Activated effector memory CD4-positive, alpha-beta T cell treated with Interleukin-2 at 50 U/mL for 16 hours (primary cell): ENCODE measurements at regions not wholly inside any gene's neighbourhood (a gene's known extent, or its start where the extent isn't known, plus 50 kb on each side); places are given as distances from the start of the nearest gene placed in this dataset.
"Not testable (repeated sequence)": the region's sequence is repeated elsewhere in the genome, so short reads cannot be mapped to it uniquely, and the experiment has no call there.

Source experiments
- DNase-seq: peaks from one replicate; pipeline ENCODE4 v3.0.0-alpha.2; 2020

DNA sequence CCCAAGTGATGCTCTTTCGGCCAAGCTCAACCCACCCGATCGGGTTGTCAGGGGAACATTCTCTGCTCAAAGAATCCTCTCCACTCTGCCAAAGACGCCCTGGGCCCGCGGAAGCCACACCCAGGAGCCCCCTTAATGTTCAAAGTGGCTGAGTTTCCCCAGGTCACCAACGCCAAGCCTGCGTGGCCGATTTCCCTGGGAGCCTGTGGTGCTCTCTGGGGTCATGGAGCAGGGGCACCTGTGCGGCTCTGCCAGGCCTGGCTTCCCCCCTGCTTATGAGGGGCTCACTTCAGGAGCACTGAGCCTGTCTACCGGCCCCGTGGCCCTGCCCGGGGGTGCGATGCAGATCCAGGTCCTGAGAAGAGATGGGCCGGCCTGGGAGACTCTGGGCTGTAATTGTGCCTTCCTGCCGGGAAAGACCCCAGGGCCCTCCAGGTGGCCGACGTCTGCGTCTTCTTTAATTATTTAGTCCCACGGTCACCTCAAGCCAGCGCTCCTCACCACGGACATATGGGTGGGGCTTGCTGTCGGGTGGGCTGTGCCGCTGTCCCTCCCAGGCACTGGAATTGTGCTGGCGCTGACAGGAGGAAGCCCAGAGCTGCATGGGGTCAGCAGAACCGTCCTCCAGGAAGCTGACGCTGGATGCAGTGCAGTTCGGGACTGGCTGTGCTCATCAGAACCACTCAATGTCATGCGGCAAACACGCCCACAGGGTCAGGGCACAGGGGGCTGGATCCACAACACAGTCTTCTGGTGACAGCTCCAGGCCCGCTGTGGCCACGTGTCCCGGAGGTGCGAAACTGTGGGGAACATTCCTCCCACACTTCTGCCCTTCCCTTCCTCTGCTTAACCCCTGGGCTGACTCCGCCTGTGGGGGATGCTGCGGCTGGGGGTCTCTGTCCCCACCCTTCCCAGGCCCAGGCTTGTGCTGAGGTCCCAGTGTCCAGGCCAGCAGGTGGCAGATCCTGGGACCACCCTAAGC lies 267.6 kb upstream of the SFSWAP start:
- DNase-seq: no peak

DNA sequence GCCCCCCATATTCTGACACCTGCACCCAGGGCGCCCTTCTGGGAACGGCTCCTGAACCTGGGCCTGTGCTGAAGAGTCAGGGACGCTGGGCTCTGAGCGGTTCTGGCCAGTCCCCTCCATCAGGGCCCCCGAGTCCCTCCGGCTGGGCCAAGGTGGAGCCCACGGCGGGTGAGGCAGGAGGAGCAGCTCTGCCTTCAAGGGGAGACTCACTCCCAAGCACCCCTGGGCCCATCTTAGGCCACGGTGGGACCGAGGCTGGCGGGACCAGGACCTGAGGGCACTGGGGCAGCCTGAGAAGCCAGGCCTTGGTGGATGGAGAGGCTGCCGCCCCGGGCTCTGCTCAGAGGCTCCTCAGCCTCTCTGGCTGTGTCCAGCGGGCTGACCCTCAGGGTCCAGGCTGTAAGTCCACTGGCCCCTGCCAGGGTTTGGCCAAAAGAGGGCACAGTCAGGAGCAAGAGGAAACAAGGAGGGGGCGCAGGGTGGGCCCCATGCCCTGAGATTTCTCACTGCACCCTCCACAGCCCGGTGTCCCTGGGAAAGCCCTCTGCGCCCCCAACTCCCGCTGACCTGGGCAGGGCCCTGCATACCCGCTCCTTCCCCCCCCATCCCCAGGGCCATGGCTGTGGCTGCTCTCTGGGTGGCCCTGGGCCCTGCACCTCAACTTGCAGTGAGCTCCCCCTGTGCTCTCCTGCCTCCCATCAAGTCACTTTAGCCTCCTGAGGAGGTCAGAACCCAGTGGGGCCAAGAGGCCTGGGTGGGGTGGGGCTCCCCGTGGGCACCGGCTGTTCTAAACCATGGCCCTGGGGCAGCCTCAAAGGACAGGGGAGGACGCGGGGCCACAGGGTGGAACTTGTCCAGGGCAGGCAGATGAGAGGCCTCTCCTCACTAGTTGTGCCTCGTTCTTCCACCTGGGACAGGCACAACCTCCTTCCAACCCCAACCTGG lies 266.4 kb upstream of the SFSWAP start:
- no peak for DNase-seq

- DNase-seq: no peak
Measured at GRCh38 chr12:131445184-131445774, 265.6 kb upstream of the SFSWAP start.

DNA sequence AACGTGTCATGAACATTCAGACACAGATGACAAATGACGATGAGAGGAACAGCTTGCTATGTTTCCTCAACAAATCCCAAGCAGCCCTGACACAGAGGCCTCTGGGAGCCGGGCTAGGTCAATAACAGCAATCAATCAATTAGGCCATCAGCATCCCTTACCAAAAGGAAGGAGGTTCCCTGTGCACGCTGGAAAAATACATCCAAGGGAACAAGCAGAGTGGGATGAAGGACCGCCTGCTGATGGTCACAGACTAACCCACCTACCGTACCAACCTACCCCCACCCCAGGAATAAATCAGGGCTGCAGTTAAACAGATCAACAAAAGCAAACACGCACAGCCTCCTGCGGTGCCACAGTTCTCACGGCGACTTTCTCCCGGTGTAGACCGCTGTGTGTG lies 265.1 kb upstream of the SFSWAP start:
- DNase-seq: no peak

DNA sequence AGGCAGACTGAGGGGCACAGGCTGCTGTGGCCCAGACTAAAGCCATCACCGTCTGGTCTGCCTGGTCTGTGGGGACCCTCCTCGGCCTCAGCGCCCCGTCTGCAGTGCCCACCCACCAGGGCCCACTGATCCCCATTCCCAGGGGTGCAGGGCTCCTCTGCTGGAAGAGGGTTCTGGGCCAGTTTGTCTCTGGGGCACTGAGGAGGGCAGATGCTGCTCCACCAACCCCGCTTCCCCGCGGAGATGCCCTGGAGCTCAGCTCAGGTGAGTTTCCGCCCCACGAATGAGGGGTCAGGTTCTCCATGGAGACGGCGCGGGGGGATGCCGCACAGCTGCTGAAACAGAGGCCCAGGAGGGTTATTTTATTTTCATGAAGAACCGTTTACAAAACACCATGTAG lies 263.3 kb upstream of the SFSWAP start:
- DNase-seq: not testable (repeated sequence)

DNA sequence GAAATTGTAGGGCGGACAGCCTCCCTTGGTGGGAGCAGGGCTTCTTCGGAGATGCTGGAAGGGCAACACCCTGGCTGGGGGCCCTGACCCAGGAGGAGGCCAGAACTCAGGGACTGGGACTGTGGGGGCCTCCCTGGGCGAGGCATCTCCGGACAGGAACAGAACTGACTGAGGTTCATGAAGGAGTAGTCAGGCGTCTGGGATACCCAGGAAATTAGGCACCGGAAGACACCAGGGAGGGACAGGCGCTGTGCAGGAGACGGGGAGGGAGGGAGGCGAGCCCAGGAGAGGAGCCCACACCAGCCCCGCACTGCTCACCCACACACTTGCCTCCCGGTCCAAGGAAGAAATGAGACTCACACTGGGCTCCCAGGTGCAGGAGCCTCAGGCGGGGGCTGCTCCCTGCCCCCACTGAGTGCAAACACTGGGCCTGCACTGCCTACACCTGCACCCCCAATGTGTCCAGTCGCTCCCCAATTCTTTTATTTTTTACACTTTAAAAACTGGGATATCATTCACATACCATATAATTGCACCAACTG lies 262.6 kb upstream of the SFSWAP start:
- DNase-seq: no peak

- DNase-seq: no peak
Measured at GRCh38 chr12:131449027-131449426, 261.9 kb upstream of the SFSWAP start.

DNA sequence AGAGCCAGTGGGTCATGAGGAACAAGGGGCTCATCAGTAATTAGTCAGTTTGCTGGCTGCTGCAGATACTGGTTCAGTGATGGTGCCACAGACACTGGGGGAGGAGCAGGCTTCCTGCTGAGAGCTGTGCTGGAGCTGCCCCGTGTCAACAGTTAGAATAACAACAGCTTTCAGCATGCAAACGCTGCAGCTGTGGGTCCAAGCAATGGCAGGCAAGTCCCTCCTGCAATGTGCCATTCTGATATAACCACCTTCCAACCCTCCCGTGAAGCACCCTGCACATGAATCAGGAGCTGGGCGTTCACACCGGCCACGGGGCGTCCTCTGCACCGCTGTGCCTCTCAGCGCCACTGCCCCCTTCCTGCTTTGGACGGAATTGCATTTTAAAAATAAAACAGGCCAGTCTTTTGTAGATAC lies 258.4 kb upstream of the SFSWAP start:
- no peak for DNase-seq

DNA sequence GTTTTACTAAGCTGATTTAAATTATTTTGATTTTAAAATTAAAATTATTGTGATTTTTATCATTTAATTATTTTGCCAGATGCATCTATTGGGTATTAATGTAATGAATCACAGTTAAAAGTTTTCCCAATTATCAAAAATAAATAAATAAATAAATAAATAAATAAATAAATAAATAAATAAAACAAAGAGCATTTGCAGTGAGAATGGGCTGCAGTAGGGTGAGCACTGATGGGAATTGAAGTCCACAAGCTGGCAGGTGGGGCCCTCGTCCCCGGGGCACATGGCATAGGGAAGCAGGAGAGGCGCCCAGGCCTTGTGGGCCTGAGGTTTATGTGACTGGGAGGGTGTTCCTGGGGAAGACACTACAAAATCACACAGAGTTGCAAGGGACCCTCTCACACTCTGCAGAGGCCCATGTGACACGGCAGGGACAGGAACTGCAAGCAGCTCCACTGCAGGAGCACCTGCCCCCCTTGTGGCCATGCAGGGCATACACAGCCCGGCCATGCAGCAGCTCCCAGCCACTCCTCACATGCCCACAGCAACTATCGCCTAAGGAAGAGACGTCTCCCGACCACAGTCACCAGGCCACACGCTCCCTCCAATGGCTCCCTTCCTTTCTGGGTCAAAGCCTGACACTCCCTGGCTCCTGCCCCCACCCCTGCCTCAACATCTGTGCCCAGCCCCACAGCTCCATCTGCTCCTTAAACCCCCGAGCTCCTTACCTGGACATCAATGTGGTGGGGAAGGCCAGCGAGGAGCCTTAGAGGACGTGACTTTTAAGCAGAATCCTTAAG lies 256.3 kb upstream of the SFSWAP start:
- no peak for DNase-seq

DNA sequence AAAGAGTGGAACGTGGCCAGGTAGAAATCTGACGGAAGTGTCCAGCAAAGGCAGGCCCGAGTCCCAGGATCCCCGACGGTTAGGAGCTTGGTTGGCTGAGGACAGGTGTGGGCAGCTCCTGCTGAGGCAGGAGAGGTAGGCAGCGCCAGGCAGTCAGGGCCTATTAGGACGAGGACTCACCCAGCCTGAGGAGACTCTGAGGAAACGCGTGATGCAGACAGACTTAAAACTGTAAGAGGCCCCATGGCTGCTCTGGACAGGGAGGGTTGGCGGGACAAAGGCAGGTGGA lies 255.7 kb upstream of the SFSWAP start:
- no peak for DNase-seq

GRCh38 chr12:131455581-131456110 lies 255.2 kb upstream of the SFSWAP start:
- no peak for DNase-seq

DNA sequence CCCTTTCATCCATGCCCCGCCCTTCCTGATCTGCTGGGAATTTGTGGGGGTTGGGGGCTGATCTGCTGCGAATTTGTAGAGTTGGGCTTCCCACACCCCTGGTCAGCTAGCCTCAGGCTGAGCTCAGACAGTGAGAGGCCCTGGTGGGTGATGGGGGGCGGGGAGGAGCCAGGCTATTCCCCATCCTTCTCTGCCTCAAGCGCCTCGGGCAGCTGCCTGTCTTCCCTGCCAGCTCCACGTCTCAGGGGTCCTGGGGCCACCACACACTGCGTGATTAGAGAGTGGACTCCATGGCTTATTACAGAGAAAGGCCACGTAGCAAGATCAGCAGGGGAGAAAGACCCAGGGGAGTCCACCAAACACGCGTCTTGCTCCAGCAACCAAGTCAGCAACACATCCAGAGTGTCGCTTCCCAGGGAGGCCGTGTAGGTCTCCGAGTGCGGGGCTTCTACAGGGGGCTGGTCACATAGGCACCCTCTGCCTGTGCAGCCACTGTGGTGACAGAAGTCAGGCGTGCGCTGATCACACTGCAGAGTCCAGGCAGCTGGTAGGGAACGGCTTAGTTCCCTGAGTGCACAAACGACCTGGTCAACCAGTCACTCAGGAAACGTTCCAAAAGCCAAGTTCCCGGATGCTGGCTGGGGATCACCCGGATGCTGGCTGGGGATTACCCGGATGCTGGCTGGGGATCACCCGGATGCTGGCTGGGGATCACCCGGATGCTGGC lies 254.4 kb upstream of the SFSWAP start:
- DNase-seq: no peak

- no peak for DNase-seq
Measured at GRCh38 chr12:131457028-131457310, 253.9 kb upstream of the SFSWAP start.

- DNase-seq: no peak
Measured at GRCh38 chr12:131457331-131458047, 253.4 kb upstream of the SFSWAP start.

DNA sequence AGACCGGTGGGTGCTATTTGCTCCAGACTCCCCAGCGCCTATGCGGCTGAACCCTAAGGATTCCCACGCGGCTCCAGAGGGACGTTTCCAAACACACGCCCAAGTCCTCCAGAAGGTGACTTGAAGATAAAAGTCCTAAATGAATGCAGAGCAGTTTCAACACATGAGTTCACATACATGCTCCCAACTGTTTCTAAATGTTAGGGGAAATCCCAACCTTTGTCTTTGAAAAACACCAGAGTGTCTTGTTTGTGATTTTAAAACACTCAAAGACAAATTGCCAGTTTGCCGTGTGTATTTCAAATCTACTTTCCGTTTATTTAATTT lies 252.9 kb upstream of the SFSWAP start:
- DNase-seq: no peak

GRCh38 chr12:131458931-131459772 lies 251.7 kb upstream of the SFSWAP start:
- DNase-seq: no peak

- DNase-seq: no peak
Measured at GRCh38 chr12:131459773-131460365, 251.0 kb upstream of the SFSWAP start.

- no peak for DNase-seq
Measured at GRCh38 chr12:131460520-131460919, 250.4 kb upstream of the SFSWAP start.

- DNase-seq: no peak
Measured at GRCh38 chr12:131461096-131461495, 249.8 kb upstream of the SFSWAP start.

GRCh38 chr12:131463174-131463573 lies 247.7 kb upstream of the SFSWAP start:
- DNase-seq: no peak
